GM12891 (cell line): ENCODE measurements at regions not wholly inside any gene's neighbourhood (a gene's known extent, or its start where the extent isn't known, plus 50 kb on each side); places are given as distances from the start of the nearest gene placed in this dataset.

ENCODE experiments used
- PAX5 ChIP-seq: IDR thresholded peaks from 2 replicates; pipeline ENCODE4 v1.6.1; 2011; ENCODE audit warnings: low read length, moderate library complexity, mild to moderate bottlenecking; ENCODE audit not compliant: insufficient read depth, severe bottlenecking
- POLR2A ChIP-seq: IDR thresholded peaks from 2 replicates; pipeline ENCODE4 v1.6.1; 2011; ENCODE audit warnings: low read depth, low read length, control low read depth
- POLR2AphosphoS5 ChIP-seq: IDR thresholded peaks from 2 replicates; pipeline ENCODE4 v1.6.1; 2011; ENCODE audit warnings: low read depth, low read length, control low read depth
- POU2F2 ChIP-seq: IDR thresholded peaks from 2 replicates; pipeline ENCODE4 v1.6.1; 2011; ENCODE audit warnings: low read depth, mild to moderate bottlenecking, control low read depth, low read length, moderate library complexity
- SPI1 ChIP-seq: IDR thresholded peaks from 2 replicates; pipeline ENCODE4 v1.6.1; 2011; ENCODE audit warnings: low read depth, low read length, control low read depth
- TAF1 ChIP-seq: IDR thresholded peaks from 2 replicates; pipeline ENCODE4 v1.6.1; 2011; ENCODE audit warnings: low read depth, low read length, control low read depth

DNA sequence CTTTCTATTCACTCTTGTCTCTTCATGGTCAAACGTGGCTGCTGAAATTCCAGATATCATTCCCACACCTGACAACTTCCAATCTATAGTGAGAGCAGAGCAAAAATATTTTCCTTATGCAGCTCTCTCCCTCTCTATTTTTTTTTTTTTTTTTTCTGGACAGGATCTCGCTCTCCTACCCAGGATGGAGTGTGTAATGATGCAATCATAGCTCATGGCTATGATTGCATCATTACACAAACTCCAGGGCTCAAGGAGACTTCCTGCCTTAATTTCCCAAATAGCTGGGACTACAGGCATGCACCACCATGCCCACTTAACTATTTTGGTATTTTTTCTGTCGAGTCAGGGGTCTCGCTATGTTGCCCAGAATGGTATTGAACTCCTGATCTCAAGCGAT, 1398.9 kb downstream of the AACS start:
- no peak for TF ChIP-seq TAF1
- TF ChIP-seq POLR2AphosphoS5 = no peak
- TF ChIP-seq POLR2A = no peak
- TF ChIP-seq SPI1 = no peak
- TF ChIP-seq POU2F2 = no peak
- TF ChIP-seq PAX5 = no peak
